ENCODE measurements at regions not wholly inside any gene's neighbourhood (a gene's known extent, or its start where the extent isn't known, plus 50 kb on each side); places are given as distances from the start of the nearest gene placed in this dataset.

DNA sequence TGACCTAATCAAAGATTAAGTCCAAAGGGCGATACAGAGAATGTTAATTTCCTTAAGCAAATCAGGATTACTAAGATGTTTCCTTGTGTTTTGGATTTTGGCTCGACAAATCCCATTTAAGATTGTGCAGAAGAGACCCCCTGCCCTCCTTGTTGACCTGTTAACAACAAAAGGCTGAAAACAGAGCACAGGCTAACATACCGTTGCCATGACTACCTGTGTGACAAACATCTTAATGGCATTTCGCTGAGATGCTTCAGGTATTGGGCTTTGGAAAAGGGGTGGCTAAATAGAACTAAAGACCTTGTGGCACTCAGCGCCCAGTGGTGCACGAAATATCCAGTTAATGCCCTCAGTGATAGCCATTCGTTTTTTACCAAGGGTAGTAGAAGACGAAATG lies 1532.3 kb upstream of the TMEM132C start:
- DNase-seq = no peak
- TF ChIP-seq, protein P1, sequence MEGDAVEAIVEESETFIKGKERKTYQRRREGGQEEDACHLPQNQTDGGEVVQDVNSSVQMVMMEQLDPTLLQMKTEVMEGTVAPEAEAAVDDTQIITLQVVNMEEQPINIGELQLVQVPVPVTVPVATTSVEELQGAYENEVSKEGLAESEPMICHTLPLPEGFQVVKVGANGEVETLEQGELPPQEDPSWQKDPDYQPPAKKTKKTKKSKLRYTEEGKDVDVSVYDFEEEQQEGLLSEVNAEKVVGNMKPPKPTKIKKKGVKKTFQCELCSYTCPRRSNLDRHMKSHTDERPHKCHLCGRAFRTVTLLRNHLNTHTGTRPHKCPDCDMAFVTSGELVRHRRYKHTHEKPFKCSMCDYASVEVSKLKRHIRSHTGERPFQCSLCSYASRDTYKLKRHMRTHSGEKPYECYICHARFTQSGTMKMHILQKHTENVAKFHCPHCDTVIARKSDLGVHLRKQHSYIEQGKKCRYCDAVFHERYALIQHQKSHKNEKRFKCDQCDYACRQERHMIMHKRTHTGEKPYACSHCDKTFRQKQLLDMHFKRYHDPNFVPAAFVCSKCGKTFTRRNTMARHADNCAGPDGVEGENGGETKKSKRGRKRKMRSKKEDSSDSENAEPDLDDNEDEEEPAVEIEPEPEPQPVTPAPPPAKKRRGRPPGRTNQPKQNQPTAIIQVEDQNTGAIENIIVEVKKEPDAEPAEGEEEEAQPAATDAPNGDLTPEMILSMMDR (IDR thresholded peaks at IDR 0.05) = no peak
- H3K4me1 Mint-ChIP-seq (ENCODE audit: low read depth) = no peaks in the 10 kb centered on the region
- no peaks in the 10 kb centered on the region for H3K27me3 Mint-ChIP-seq (ENCODE audit: insufficient read depth)
- no peak overlapping the region for H3K4me3 Mint-ChIP-seq
- H3K27ac Mint-ChIP-seq = no peak overlapping the region
- peaks cover 26% of the 10 kb centered on the region for H3K9me3 Mint-ChIP-seq
- H3K36me3 Mint-ChIP-seq (ENCODE audit: low read depth) = no peaks in the 10 kb centered on the region

DNA sequence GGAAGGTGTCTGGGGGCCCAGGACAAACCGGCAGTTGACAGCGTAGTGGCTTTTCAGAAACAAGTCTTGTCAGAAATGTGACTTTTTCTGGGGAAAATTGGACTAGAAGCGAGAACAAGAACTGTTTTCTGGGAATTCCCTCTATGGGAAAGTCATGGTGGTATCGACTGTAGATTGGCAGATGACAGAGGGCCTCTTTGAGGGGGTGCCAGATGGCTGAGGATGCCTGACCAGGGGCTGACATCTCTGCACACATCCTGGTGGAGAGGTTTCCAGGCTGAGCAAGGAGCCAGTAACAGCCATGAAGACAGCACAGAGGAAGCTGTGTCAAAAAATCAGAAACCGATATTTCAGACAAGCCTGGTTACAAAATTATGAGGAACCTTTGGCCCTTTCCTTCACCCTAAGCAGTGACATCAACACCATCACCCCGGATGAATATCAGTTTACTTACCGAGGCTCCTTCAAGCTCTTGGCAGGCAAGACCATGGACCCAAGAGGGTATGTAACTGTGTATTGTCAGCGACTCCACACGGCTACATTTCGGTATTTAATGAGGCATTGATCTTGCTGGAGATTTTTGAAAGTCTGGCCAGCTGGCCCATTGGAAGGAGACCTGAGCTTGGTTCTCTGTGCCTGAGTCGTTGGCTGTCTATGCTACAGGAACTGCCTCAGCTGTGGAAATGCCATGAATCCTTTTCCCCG lies 1525.3 kb upstream of the TMEM132C start:
- no peak overlapping the region for H3K27ac Mint-ChIP-seq
- DNase-seq = no peak

DNA sequence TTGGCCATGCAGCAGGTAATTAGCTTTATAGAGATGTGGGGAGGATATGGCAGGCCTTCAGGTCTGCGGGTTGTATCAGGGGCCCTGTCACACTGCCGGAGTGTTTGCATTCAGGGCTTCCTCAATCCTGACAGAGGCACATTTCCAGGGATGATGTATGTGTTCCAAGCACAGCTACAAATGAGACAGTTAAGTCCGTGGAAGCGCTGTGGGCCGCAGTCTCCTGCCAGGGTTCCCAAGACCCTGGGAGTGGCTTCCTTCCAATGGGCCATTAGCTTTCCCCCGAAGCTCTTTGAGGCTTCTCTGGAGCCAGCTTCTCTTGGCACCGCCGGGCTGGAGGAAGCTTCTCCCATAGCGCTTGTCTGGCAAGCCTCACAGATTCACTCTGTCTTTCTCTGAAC lies 1524.7 kb upstream of the TMEM132C start:
- no peaks in the 10 kb centered on the region for H3K4me1 Mint-ChIP-seq (ENCODE audit: low read depth)
- no peak for DNase-seq
- no peak overlapping the region for H3K27ac Mint-ChIP-seq
- no peak overlapping the region for H3K4me3 Mint-ChIP-seq
- TF ChIP-seq, protein P1 (IDR thresholded peaks at IDR 0.05) = no peak
- no peaks in the 10 kb centered on the region for H3K36me3 Mint-ChIP-seq (ENCODE audit: low read depth)
- no peaks in the 10 kb centered on the region for H3K27me3 Mint-ChIP-seq (ENCODE audit: insufficient read depth)
- peaks cover 10% of the 10 kb centered on the region for H3K9me3 Mint-ChIP-seq

More for the DNA sequence above, 1525.3 kb upstream of the TMEM132C start:
- H3K9me3 Mint-ChIP-seq = peaks cover 13% of the 10 kb centered on the region
- TF ChIP-seq, protein P1 (IDR thresholded peaks at IDR 0.05) = no peak
- H3K4me3 Mint-ChIP-seq = no peak overlapping the region
- H3K4me1 Mint-ChIP-seq (ENCODE audit: low read depth) = no peaks in the 10 kb centered on the region
- no peaks in the 10 kb centered on the region for H3K27me3 Mint-ChIP-seq (ENCODE audit: insufficient read depth)
- H3K36me3 Mint-ChIP-seq (ENCODE audit: low read depth) = no peaks in the 10 kb centered on the region

DNA sequence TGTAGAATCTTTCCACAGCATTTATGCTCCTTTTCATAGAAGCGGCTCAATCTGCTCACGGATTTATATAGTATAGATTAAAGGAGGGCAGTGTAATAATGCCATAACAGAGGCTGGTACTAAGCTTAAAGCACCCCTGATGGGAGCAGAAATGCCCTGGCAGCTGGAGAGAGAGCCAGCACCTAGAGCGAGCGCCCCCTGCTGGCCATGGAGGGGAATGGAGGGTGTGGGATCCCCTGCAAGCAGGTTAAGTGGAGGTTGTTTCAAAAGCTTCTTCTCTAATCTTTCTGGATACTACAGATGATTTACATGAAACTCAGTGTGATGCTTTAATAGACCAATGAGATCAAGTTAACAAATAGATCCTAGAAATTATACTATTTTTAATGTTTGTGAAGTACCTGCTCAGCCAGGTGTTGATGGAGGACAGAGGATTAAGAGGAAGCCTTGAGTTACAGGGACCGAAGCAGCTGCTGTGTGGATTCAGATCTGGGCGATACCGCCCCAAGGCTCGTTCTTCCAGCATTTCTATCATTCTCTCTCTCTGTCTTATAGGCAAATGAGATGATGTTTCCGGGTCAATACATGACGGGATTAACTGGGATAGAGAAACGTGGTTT lies 1519.3 kb upstream of the TMEM132C start:
- peaks cover 7% of the 10 kb centered on the region; the same call in 1 of the 2 replicates for H3K9me3 Mint-ChIP-seq
- no peak overlapping the region for H3K27ac Mint-ChIP-seq
- H3K4me1 Mint-ChIP-seq (ENCODE audit: low read depth) = no peaks in the 10 kb centered on the region
- H3K27me3 Mint-ChIP-seq (ENCODE audit: insufficient read depth) = peaks cover 1% of the 10 kb centered on the region; the same call in 1 of the 2 replicates
- peak; percentile 8 for DNase-seq
- H3K36me3 Mint-ChIP-seq (ENCODE audit: low read depth) = no peaks in the 10 kb centered on the region
- TF ChIP-seq, protein P1 (IDR thresholded peaks at IDR 0.05) = peak; percentile 90
- no peak overlapping the region for H3K4me3 Mint-ChIP-seq

DNA sequence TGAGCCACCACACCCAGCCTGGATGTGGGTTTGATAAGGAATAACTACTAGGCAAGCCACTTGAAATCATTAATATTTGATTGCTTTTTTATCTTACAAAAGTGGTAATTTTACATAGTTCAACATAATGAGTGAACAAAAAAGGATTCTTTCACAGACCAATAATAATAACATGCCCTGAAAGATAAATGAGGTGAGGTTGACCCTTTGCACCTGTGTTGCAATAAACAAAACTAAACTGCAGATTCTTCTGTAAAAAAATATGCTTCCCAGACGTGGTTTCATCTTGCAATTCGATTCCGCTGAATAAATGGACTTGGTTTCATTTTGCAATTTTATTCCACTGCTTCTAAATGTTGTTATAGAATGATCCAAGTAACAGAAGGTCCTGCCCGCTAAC lies 1514.9 kb upstream of the TMEM132C start:
- H3K9me3 Mint-ChIP-seq = peaks cover 7% of the 10 kb centered on the region
- TF ChIP-seq, protein P1 (IDR thresholded peaks at IDR 0.05) = no peak
- peaks cover 1% of the 10 kb centered on the region; the same call in 1 of the 2 replicates for H3K27me3 Mint-ChIP-seq (ENCODE audit: insufficient read depth)
- no peak overlapping the region for H3K4me3 Mint-ChIP-seq
- DNase-seq = no peak
- no peaks in the 10 kb centered on the region for H3K4me1 Mint-ChIP-seq (ENCODE audit: low read depth)
- no peak overlapping the region for H3K27ac Mint-ChIP-seq
- no peaks in the 10 kb centered on the region for H3K36me3 Mint-ChIP-seq (ENCODE audit: low read depth)
